ENCODE measurements at regions not wholly inside any gene's neighbourhood (a gene's known extent, or its start where the extent isn't known, plus 50 kb on each side); places are given as distances from the start of the nearest gene placed in this dataset.

DNA sequence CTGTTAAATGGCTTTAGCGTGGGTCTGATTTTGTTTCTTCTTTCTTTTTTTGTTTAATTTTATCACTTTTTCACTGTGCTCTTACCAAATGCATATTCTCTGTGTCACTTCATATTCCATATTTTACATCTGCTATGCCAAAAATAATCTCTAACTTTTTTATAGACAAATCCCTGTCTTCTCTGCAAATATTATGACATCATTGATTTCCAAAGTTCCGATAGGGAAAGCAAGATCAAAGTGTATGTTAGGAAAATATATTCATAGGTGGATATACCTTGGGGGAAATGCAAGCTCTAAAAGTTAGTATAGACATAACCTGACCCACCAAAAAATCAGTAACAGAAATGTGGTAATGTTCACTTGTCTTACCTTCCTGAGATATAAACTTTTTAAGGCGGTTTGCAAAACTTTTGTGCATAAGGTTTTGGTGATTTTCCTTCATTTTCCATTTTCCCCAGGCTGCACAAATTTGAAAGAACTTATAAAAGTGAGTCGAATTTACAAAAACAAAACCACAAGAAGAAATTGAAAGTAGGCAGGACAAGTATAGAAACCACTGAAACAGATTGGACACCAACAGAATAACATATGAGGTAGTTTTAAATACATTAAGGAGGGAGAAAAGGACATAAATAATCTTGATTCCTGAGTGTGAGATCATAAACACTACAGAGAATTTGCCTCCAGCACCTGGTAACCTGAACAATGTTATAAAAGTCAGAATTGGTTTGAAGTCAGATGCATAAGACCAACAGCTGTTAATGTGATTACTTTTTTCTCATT, 63.1 kb upstream of the TFEC start:
- no peak for TF ChIP-seq CTCF (IDR thresholded peaks at IDR 0.05)
- TF ChIP-seq POLR2A (IDR thresholded peaks at IDR 0.05) = no peak
- TF ChIP-seq POLR2AphosphoS5 (IDR thresholded peaks at IDR 0.05) = no peak
- TF ChIP-seq EP300 (IDR thresholded peaks at IDR 0.05; ENCODE audit: low read depth) = no peak

Data from transverse colon (tissue), 4 donors.